B cell (primary cell): ENCODE measurements at regions not wholly inside any gene's neighbourhood (a gene's known extent, or its start where the extent isn't known, plus 50 kb on each side); places are given as distances from the start of the nearest gene placed in this dataset.

ENCODE experiments used
- CTCF ChIP-seq: fragments of 200-600 bp; IDR thresholded peaks from one replicate; pipeline ENCODE4 v1.8.0; 2022; ENCODE audit warnings: antibody characterized with exemption, mild to moderate bottlenecking
- EZH2 ChIP-seq: IDR thresholded peaks from 2 replicates; pipeline ENCODE4 v1.6.1; 2012; ENCODE audit warnings: borderline replicate concordance, low read depth, mild to moderate bottlenecking, moderate library complexity, low read length; ENCODE audit not compliant: insufficient read depth, poor library complexity, severe bottlenecking

- TF ChIP-seq CTCF (no peak), EZH2 (no peak)
Measured at GRCh38 chr5:31066655-31067328, 126.7 kb upstream of the CDH6 start.
